Activated CD4-positive, alpha-beta T cell treated with anti-CD3 and anti-CD28 coated beads for 4 hours (primary cell): ENCODE measurements at regions not wholly inside any gene's neighbourhood (a gene's known extent, or its start where the extent isn't known, plus 50 kb on each side); places are given as distances from the start of the nearest gene placed in this dataset.

Experiments
- DNase-seq, 2 donors: peaks; one replicate each; pipeline ENCODE4 v3.0.0-alpha.2; 2020

DNA sequence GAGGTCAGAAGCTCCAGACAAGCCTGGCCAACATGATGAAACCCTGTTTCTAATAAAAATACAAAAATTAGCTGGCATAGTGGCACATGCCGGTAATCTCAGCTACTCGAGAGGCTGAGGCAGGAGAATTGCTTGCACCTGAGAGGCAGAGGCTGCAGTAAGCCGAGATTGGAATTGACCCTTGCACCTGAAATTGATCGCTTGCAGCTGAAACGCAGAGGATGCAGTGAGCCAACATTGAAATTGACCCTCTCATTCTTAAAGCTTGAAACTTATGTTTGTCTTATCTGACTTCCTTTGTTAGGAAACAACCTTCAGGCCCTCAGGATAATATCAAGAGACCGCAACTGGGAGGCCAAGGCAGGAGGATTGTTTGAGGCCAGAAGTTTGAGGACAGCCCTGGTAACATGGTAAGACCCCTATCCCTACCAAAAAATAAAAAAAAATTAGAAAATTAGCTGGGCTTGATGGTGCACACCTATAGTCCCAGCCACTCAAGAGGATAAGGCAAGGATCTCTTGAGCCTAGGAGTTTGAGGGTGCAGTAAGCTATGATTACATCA lies 376.6 kb upstream of the XYLT1 start:
- no peak for DNase-seq

DNA sequence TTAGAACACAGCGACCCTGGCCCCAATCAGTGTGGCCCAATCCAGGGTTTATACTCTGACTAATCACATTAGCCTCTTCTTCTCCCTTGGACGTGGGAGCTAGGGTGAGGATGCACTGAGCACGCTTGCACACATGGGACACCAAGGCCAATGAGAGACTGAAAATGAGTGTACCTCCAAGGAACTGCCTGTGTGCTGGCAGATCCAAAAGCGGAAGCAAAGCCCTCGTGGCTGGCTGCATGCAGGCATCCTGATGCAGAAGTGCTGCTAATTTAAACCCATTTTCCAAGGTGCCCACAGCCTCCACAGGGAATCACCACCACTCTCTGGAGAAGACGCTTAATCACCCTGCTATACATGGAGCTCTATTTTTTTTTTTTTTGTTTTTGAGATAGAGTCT lies 375.3 kb upstream of the XYLT1 start:
- no peak for DNase-seq

DNA sequence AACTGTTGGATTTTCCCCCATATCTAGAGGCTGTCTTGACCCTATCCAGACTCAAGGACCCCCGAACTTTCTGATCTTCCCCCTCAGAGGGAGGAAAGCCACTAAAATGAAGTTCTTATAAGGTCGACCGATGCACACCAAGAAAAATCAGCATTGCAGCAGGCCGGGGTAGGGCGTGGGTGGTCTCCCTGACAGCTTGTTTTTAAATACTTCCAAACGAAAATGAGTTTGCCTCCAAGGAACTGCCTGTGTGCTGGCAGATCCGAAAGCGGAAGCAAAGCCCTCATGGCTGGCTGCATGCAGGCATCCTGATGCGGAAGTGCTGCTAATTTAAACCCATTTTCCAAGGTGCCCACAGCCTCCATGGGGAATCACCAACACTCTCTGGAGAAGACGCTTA lies 374.3 kb upstream of the XYLT1 start:
- DNase-seq, result no peak

GRCh38 chr16:17843905-17844304 lies 373.1 kb upstream of the XYLT1 start:
- no peak for DNase-seq

DNA sequence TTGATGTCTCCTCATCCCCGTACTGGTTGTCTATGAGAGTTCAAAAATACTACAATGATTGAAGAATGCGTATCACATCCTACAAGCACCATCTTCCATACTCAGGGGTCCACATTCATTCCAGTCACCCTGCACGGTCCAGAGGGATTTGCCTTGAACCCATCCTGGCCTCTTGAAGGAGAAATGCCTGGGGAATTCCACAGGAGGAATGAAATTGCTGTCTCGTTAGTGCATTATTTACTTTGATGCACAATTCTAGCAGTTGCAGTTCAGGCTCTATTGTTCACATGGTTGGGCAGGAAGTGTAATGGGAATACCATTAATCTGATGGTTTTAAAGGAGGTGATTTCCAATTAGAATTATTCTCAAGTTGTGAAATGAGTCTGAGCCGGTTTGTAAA lies 369.1 kb upstream of the XYLT1 start:
- no peak for DNase-seq

- DNase-seq, result no peak
Measured at GRCh38 chr16:17839272-17839671, 368.5 kb upstream of the XYLT1 start.

DNA sequence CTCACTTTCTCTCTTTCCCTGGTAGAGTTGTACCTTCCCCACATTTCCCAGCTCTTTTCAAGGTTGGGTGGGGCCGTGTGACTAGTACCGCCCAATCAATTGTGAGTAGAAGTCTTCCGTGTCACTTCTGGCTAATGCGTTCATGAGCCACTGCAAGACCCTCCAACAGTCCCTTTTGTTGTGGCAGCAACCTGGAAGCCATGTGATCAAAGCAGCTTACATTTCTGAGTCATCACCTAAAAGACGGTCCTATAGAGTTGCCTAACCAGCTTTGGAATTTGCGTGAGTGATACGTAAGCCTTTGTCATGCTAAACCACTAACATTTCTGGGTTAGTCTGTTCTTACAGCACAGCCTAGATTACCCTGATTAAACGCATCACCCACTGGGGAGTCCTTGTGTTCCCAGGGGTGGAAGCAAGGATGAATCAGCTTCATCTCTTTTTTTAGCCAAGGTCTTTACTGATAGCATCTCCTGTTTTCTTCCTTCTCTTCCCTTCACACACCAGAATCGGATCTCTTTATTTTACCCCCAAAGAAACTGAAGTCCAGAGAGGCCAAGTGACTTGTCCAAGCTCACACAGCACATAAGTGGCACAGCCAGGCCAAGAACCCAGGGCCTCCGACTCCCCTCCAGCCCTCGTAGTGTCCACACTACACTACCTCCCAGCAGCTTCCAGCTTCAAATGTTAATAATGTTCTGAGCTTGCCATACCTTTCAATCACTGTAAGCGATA lies 366.3 kb upstream of the XYLT1 start:
- no peak for DNase-seq

- DNase-seq, result no peak
Measured at GRCh38 chr16:17835118-17835876, 364.5 kb upstream of the XYLT1 start.

- DNase-seq, result no peak
Measured at GRCh38 chr16:17832738-17833137, 362.0 kb upstream of the XYLT1 start.

DNA sequence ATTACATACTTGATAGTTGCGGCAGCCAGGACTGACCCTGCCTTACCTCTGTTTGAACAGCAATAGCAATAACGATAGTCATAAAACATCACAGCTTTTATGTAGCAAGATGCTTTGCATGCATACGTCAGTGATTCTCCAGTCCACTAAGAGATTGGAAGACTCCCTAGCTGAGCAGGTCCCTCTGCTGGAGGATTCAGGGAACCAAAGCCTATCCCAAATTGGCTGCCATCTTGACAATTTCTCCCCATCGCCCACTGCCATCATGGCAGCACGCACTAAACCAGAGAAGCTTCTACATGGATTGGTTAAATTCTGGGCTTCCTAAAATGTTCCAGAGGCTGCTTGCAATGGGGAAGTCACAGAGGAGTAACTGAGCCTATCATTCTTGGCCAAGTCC lies 360.6 kb upstream of the XYLT1 start:
- DNase-seq, result no peak

DNA sequence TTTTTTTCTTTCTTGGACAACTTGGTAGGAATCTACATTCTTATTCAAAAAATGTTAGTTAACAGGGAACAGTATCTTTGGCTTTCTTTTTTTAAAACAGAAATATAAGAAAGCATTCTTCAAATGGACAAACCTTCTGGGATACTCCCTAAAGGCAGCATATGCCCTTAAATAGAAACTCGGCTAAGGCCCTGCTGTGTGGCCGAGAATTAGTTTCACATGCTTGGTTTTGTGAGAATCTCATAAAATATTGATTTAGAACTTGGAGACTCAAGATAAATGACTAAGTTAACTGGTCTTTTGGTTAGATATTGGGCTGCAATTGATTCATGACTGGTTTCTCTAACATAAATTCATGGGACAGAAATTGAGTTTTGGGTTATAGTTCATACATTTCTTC lies 359.9 kb upstream of the XYLT1 start:
- no peak for DNase-seq

- no peak for DNase-seq
Measured at GRCh38 chr16:17829811-17830210, 359.1 kb upstream of the XYLT1 start.

GRCh38 chr16:17828012-17828411 lies 357.3 kb upstream of the XYLT1 start:
- DNase-seq, result no peak

GRCh38 chr16:17827313-17827712 lies 356.6 kb upstream of the XYLT1 start:
- no peak for DNase-seq

DNA sequence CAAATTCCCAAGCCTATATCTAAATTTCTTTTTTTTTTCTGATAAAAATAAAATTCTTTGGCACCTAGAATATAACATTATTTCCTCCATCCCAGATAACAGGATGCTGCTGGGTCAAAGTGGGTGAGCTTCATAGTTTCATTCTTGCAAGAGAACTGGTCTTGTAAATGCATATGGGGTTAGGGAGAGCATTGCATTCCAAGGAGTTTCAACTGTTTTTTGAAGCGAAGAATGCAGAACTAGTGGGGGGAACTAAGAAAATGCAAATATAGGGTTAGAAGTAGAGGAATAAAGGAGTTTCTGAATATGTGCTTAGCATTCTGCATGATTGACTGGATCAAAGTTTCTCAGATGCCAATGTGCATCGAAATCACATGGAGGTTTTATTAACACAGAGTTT lies 347.2 kb upstream of the XYLT1 start:
- no peak for DNase-seq

DNA sequence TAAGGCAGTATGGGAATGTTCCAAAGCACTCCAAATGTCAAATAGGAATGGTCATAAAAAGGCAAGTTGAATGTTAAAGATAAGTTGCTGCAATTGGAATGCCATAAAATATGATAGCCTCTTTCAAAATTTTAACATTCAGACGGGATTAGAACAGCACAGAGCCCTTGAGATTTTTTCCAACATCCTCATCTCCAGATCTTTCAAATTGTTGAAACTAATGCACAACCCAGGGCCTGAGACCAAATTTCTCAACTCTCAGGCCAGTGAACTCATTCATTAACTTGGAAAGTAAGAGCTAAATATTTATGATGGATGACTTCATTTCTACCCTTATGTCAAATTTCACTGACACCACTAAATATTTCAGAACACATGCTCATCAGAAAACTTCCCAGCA lies 346.5 kb upstream of the XYLT1 start:
- no peak for DNase-seq

DNA sequence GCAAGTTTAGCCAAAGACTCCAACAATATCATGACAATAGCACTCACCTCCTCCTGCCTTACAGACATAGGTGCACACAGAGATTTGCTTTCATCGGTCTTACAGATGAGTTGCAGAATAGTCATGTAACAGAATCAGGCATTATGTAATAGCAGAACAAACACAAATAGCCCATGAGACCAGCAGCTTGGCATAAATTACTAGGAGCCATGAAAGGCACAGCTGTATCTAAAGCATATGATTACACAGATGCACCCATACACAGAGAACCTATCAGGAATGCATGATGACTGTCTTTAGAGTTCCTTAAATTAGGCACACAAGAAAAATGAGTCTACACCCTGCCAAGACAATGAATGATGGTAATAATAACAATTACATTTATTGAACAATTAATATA lies 342.0 kb upstream of the XYLT1 start:
- no peak for DNase-seq

DNA sequence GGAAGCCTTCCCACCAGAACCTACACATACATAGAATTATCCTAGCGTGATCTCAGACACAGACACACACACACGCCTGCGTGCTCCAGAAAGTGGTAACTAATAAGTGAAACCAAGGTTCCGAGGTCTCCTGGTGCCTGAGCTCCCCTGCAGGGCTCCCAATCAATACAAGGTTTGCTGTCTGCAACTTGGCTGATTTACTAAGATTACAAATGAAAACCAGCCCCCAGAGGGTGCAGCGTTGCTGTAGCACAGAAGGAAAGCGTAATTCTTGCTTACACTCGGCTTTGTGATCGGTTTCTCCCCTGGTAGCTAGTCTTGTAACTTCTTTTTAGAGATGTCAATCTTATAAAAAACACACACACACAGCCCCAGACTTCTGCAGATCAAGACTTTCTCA lies 334.1 kb upstream of the XYLT1 start:
- no peak for DNase-seq

- DNase-seq, result no peak
Measured at GRCh38 chr16:17803625-17804410, 333.1 kb upstream of the XYLT1 start.

DNA sequence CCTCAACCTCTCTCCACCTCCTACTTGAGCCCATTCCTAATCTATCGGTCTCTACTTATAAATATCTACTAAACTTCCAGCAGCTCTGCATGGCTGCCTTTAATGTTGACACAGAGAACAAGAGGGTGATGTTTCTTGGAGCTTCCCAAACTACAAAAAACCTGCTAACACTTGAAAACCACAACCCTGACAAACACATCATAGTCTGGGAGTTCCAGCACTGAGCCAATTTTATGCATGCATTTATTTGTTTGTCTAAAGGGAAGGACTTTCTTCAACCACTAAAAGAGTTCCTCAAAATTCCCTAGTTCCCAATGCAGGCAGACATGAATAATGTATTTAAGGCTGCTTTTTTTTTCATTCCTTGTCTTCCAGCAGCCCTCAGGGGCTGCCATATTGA lies 331.8 kb upstream of the XYLT1 start:
- no peak for DNase-seq

GRCh38 chr16:17801068-17801467 lies 330.3 kb upstream of the XYLT1 start:
- DNase-seq, result no peak

GRCh38 chr16:17798716-17799115 lies 328.0 kb upstream of the XYLT1 start:
- DNase-seq, result no peak

DNA sequence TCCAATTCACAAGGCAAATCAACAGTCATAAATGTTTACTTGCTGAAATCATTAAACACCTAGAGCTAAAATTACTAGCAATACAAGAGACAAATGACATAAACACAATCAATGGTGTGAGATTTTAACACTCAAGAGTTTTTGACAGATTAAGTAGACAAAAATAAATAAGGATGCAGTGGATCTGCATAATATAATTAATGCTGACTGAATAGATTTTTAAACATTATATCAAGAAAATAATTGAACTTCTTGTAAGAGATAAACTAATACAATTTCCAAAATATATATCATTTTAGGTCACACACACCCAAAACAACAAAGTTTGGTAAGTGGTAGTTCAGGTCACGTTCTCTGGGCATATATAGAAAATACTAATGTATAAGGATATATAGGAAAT lies 322.6 kb upstream of the XYLT1 start:
- no peak for DNase-seq

DNA sequence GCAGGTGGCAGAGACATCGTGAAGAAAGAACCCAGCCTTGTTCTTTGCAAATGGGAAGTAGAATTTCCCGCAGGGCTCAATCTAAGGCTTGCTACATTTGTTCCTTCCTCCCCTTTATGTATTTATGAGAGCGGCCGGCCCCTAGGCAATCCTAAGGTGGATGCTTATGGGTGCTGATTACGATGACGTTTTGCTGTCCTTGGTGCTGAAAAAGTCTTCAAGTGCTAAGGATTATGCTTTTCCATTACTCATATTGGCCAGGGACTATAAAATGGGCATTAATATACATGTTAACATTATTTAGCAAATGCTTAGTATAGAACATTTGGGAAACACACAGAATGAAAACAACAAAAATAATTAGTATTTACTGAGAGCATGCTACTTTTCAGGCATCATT lies 313.3 kb upstream of the XYLT1 start:
- no peak for DNase-seq
